DOHH2 (cell line): ENCODE measurements at regions not wholly inside any gene's neighbourhood (a gene's known extent, or its start where the extent isn't known, plus 50 kb on each side); places are given as distances from the start of the nearest gene placed in this dataset.

Experiments
- EZH2phosphoT487 ChIP-seq: fragments of 200-600 bp; sonication (generic); IDR thresholded peaks from 2 replicates; pipeline ENCODE4 v1.6.1; 2017; ENCODE audit warnings: borderline replicate concordance, mild to moderate bottlenecking, antibody characterized with exemption, low read length, moderate library complexity, mixed read lengths
- TF ChIP-seq, protein P1 (sequence below): fragments of 200-600 bp; sonication (generic); IDR thresholded peaks from one replicate; pipeline ENCODE4 v1.5.1; 2014; ENCODE audit warnings: antibody characterized with exemption, mild to moderate bottlenecking, low read depth, low read length; ENCODE audit not compliant: poor library complexity, severe bottlenecking

DNA sequence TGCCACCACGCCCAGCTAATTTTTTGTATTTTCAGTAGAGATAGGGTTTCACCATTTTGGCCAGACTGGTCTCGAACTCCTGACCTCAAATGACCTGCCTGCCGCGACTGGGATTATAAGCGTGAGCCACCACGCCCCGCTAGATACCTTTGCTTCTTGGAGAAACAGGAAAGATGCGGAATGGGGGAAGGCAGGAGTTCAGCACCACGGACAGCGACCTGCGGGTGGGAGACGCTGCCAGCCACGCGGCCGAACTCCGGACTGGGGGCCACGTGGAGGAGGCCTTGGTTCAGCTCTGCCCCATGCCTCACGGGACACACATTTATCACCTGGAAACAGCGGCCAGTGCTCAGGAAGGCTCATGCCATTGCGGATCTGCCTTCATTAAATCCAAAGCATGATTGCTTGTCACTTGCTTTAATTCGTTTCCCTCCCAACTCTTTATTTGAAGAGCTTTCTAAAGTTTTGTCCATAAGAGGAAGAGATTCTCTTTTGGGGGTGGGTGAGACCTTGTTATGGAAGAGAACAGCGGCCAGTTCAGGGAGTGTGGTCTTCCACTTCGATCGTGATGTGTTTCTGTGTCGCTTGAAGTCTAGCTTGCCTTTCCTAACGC is 219.9 kb downstream of the ENGASE start:
- TF ChIP-seq, protein P1, sequence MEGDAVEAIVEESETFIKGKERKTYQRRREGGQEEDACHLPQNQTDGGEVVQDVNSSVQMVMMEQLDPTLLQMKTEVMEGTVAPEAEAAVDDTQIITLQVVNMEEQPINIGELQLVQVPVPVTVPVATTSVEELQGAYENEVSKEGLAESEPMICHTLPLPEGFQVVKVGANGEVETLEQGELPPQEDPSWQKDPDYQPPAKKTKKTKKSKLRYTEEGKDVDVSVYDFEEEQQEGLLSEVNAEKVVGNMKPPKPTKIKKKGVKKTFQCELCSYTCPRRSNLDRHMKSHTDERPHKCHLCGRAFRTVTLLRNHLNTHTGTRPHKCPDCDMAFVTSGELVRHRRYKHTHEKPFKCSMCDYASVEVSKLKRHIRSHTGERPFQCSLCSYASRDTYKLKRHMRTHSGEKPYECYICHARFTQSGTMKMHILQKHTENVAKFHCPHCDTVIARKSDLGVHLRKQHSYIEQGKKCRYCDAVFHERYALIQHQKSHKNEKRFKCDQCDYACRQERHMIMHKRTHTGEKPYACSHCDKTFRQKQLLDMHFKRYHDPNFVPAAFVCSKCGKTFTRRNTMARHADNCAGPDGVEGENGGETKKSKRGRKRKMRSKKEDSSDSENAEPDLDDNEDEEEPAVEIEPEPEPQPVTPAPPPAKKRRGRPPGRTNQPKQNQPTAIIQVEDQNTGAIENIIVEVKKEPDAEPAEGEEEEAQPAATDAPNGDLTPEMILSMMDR = no peak
- no peak for TF ChIP-seq EZH2phosphoT487
